Aorta (tissue), 5 donors: ENCODE measurements at regions not wholly inside any gene's neighbourhood (a gene's known extent, or its start where the extent isn't known, plus 50 kb on each side); places are given as distances from the start of the nearest gene placed in this dataset.

ENCODE experiments used
- ATAC-seq: fragments of 200-7000 bp; cut with Tn5 transposase; one replicate; pipeline ENCODE4 v1.9.1; 2022; ENCODE audit warnings: moderate library complexity; ENCODE audit not compliant: low FRiP score
- DNase-seq, 2 donors: peaks; one replicate each; pipeline ENCODE4 v3.0.0-alpha.2; 2020
- H3K27ac ChIP-seq, 2 donors: one replicate each; pipeline ENCODE4 v1.5.1; 2013; ENCODE audit warnings: low read length in 2 of 2, mild to moderate bottlenecking in 2 of 2, moderate library complexity in 2 of 2, control low read depth in 1 of 2, inconsistent platforms in 1 of 2, low read depth in 1 of 2
- H3K27me3 ChIP-seq, 2 donors: one replicate each; pipeline ENCODE4 v1.6.1; 2013; ENCODE audit warnings: control low read depth in 1 of 2, low read length in 1 of 2, mild to moderate bottlenecking in 1 of 2, moderate library complexity in 1 of 2; ENCODE audit not compliant: insufficient read depth in 2 of 2, control insufficient read depth in 1 of 2
- H3K36me3 ChIP-seq, 2 donors: one replicate each; pipeline ENCODE4 v1.6.1; 2013; ENCODE audit warnings: control low read depth in 1 of 2, low read length in 1 of 2, mild to moderate bottlenecking in 1 of 2; ENCODE audit not compliant: insufficient read depth in 2 of 2, control insufficient read depth in 1 of 2
- H3K4me1 ChIP-seq, 2 donors: one replicate each; pipeline ENCODE4 v1.6.1; 2013; ENCODE audit warnings: low read length in 2 of 2, control low read depth in 1 of 2, mild to moderate bottlenecking in 1 of 2, moderate library complexity in 1 of 2; ENCODE audit not compliant: insufficient read depth in 2 of 2, control insufficient read depth in 1 of 2
- H3K4me3 ChIP-seq, 2 donors: one replicate each; pipeline ENCODE4 v1.5.1; 2013; ENCODE audit warnings: low read length in 2 of 2, control low read depth in 1 of 2, mild to moderate bottlenecking in 1 of 2
- H3K9me3 ChIP-seq: one replicate; pipeline ENCODE4 v1.6.1; 2013; ENCODE audit warnings: mild to moderate bottlenecking, low read length; ENCODE audit not compliant: control insufficient read depth
- WGBS, 2 donors: extraction: QIAGEN DNeasy Blood & Tissue Kit; methylation state at CpG; one replicate each; pipeline ENCODE4 v1.1.7; 2013; 5-methylcytosine and 5-hydroxymethylcytosine counted together
- intact Hi-C, 2 donors: fragments of 100-400 bp; cut with DNase I; formaldehyde crosslinking; loops; one replicate each; pipeline versions ENCODE4 v1.14.2 to v1.15.0; 2022
- donor health status: healthy with polysubstance abuse.
- donor health status: Bipolar disorder and iron deficiency.
- donor health status: DM: no; HTN: no; CAD: no.
- donor health status: DM: no; HTN: no; CAD: no.
- donor health status: DM: yes; HTN: yes; CAD: no.

DNA sequence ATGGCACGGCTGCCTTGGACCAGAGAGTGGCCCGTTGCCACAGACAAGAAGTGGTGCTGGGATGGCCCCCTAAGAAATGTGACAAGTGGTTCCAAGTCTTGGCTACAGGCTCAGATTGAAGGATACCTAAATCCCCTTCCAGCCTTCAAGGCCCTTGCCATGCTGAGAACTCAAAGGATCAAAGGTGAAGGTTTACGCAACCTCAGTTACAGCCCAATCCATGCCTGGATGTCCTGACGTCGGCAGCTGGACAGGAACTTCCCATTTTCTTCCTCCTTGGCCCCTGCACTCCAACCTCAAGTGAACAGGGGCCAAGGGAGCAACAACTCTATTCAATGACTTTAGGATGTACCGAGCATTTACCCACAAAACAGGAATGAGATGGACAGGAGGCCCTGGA lies 95.4 kb downstream of the DHCR7 start:
- no peaks in the 10 kb centered on the region for H3K4me1 ChIP-seq
- H3K36me3 ChIP-seq: no peaks in the 10 kb centered on the region
- DNase-seq: no peak
- no peak overlapping the region for H3K27ac ChIP-seq
- no peak for ATAC-seq
- H3K9me3 ChIP-seq: no peaks in the 10 kb centered on the region
- intact Hi-C loops: no loop called here
- H3K27me3 ChIP-seq: no peaks in the 10 kb centered on the region
- no peak overlapping the region for H3K4me3 ChIP-seq
- WGBS, 2 donors: 74 to 82% methylated on average over 6 of the region's 6 CpGs

DNA sequence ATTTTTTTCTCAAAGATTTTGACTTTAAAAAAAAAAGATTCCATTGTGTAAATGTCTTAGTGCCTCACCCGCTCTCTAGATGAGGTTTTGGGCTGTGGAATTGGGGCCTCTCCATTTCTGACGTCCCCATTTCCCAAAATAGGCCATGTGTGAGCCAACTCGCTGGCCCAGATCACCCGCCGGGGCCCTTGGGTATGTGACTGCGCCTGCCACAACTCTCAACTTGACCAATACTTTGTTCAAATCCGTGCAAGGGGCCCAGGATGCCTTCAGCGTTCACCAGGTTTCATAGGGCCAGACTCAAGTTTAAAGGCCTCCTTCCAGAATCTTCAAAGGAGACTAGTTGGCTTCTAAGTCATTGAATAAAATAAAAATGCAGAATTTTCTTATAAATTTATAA lies 96.0 kb downstream of the DHCR7 start:
- WGBS, 2 donors: 82 to 89% methylated on average over 8 of the region's 8 CpGs
- no peaks in the 10 kb centered on the region for H3K27me3 ChIP-seq
- no peak overlapping the region for H3K4me3 ChIP-seq
- no peaks in the 10 kb centered on the region for H3K4me1 ChIP-seq
- no peak overlapping the region for H3K27ac ChIP-seq
- peaks cover 1% of the 10 kb centered on the region for H3K9me3 ChIP-seq
- no peak for ATAC-seq
- intact Hi-C loops: no loop called here
- DNase-seq: no peak
- H3K36me3 ChIP-seq: no peaks in the 10 kb centered on the region

DNA sequence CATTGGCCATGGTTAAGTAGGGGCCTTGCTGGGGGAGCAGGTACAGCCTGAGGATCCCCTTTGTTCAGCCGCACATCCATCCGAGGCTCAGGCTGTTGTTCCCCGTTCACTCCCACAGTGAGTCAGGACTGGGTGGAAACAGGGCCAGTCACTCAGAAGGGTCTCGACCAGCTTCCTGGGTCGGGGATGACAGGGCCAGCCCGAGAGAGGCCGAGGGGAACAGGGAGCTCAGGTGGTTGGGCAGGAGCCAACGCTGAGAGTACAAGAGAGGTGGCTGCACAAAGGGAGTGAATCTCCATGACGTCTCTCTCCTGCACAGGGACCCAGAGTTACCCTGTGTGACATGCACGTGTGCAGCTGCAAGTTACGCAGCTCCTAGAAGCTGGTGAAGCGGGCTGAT lies 97.2 kb upstream of the SHANK2 start:
- H3K27ac ChIP-seq: no peak overlapping the region
- no peak overlapping the region for H3K4me3 ChIP-seq
- intact Hi-C loops: no loop called here
- no peaks in the 10 kb centered on the region for H3K36me3 ChIP-seq
- no peaks in the 10 kb centered on the region for H3K27me3 ChIP-seq
- no peaks in the 10 kb centered on the region for H3K4me1 ChIP-seq
- no peak for ATAC-seq
- peaks cover 1% of the 10 kb centered on the region for H3K9me3 ChIP-seq
- WGBS, 2 donors: 67 to 68% methylated on average over 12 of the region's 12 CpGs
- peak in 1 of 2 donors; percentile 49 for DNase-seq

DNA sequence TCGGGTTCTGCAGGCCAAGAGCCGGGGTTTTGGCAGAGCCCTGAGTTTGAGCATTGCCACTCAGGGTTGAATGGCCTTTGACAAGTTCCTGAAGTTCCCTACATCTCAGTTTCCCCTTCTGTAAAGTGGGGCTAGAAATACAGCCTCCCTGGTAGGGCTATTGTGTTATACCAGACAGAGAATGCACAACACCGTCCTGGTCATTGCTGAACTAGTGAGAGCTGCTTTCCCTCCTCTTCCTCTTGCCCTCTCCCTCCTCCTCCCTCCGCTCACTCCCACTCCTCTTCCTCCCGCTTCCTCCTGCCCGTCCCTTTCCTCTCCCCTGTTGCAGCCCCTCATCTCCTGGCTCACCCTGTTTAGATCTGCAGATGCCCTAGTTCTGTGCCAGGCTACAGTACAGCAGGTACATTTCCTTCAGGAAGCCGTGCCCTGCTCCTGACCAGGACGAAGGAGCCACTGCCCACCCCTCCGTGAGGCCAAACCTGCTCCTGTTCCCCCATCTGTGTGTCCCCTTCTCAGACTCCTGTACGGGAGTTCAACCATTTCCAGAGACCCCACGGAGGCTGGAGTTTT lies 91.5 kb upstream of the SHANK2 start:
- Histone ChIP-seq H3K27me3 (no peaks in the 10 kb centered on the region), H3K9me3 (peaks cover 1% of the 10 kb centered on the region), H3K4me3 (no peak overlapping the region), H3K4me1 (no peaks in the 10 kb centered on the region), H3K36me3 (no peaks in the 10 kb centered on the region), H3K27ac (no peak overlapping the region)
- intact Hi-C loops: no loop called here
- 65 to 70% methylated on average over 11 of the region's 11 CpGs for WGBS, 2 donors
- ATAC-seq (no peak), DNase-seq (peak in 1 of 2 donors; percentile 41)

DNA sequence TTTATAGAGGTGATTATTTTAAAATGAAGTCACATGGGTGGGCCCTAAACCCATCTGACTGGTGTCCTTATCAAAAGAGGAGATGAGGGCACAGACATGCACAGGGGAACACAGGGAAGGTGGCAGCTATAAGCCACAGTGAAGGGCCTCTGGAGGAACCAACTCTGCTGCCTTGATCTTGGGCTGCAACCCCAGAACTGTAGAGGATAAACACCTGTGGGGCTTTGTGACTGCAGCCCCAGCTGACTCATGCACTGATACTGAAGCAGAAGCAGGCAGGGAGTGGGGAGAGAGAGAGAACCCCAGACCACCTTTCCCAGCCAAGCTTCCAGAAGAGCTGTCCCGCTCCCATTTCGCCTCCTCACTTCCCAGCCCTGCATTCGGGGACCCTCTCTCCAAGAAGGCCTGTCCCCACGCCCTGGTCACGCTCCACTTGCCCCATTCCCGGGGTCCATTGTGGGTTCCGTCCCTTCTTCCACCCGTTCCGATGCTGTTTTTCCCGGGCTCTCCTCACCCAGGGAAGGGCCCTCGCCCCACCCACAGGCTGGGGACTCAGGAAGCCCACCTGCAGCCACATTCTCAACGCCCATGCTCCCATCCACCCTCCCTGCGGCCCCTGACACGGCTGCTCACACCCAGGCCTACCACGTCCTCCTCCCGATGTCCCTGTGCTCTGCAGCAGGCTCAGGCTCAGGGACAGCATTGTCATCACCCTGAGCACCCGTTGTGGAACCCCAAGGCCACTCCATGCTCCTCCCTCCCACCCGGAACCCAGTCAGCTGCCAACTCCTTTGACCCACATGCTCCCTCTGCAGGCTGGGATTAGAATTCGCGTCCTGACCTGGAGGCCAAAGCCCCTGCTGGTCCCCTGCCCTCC lies 90.8 kb upstream of the SHANK2 start:
- Histone ChIP-seq H3K9me3 (peaks cover 1% of the 10 kb centered on the region), H3K27ac (no peak overlapping the region), H3K36me3 (no peaks in the 10 kb centered on the region), H3K4me3 (no peak overlapping the region), H3K4me1 (no peaks in the 10 kb centered on the region), H3K27me3 (no peaks in the 10 kb centered on the region)
- DNase-seq (peak in 1 of 2 donors; percentile 61), ATAC-seq (no peak)
- intact Hi-C loops: no loop called here
- 70 to 71% methylated on average over 20 of the region's 20 CpGs for WGBS, 2 donors

DNA sequence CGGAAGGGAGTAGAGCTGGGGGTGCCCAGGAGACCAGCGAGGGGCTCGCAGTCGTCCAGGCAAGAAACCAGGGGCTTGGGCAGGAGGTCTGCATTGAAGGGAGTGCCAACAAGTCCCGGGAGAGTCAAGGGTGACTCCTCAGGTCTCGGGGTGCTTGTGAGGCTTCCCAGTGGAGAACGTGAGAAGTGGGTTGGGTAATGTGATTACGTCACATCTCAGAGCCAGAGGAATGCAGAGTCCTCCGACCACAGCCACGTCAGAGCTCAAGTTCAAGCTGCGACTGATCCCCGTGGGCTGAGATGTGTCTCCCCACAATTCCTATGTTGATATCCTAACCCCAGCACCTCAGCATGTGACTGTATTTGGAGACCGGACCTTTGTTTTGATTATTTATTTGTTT lies 89.7 kb upstream of the SHANK2 start:
- no peak overlapping the region for H3K27ac ChIP-seq
- intact Hi-C loops: no loop called here
- H3K27me3 ChIP-seq: no peaks in the 10 kb centered on the region
- ATAC-seq: no peak
- H3K36me3 ChIP-seq: no peaks in the 10 kb centered on the region
- no peaks in the 10 kb centered on the region for H3K9me3 ChIP-seq
- H3K4me3 ChIP-seq: no peak overlapping the region
- WGBS, 2 donors: 71 to 77% methylated on average over 13 of the region's 13 CpGs
- no peaks in the 10 kb centered on the region for H3K4me1 ChIP-seq
- peak in 1 of 2 donors; percentile 30 for DNase-seq

DNA sequence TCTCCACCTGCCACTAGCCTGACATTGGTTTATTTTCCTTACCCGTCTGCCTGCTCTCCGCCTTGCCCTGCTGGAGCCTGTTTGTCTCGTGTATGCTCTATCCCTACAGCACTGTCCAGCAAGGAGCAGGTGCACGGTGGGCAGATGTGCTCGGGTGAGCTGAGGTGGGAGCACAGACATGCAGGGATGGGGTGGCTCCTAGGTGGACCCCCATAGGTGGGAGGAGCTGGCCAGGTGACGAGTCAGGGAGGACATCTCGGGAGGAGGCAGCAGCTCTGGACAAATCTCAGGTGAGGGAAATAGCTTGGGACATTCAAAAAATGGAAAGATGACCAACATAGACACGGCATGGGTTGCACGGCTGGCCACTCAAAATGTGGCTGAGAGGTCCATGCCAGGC lies 89.2 kb upstream of the SHANK2 start:
- Histone ChIP-seq H3K27me3 (no peaks in the 10 kb centered on the region), H3K27ac (no peak overlapping the region), H3K9me3 (no peaks in the 10 kb centered on the region), H3K36me3 (no peaks in the 10 kb centered on the region), H3K4me3 (no peak overlapping the region), H3K4me1 (no peaks in the 10 kb centered on the region)
- 86 to 89% methylated on average over 9 of the region's 9 CpGs for WGBS, 2 donors
- ATAC-seq (no peak), DNase-seq (peak in 1 of 2 donors; percentile 54)
- intact Hi-C loops: no loop called here

DNA sequence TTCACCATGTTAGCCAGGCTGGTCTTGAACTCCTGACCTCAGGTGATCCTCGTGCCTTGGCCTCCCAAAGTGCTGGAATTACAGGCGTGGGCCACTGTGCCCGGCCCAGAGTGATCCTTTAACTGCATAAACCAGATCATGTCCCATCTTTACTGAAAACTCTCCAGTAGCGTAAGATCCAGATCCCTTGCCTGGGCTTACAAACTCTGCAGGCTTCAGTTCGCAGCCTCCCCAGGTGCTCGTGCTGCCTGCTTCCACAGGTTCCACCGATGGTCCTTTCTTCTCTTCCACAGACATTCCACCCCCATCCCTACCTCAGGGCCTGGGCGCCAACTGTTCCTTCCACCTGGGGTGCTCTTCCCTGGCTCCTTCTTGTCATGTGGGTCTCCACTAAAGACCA lies 88.8 kb upstream of the SHANK2 start:
- no peak for DNase-seq
- Histone ChIP-seq H3K9me3 (no peaks in the 10 kb centered on the region), H3K36me3 (no peaks in the 10 kb centered on the region), H3K4me1 (no peaks in the 10 kb centered on the region), H3K4me3 (no peak overlapping the region), H3K27ac (no peak overlapping the region), H3K27me3 (no peaks in the 10 kb centered on the region)
- intact Hi-C loops: no loop called here
- no peak for ATAC-seq
- whole genome bisulfite sequencing, 2 donors: 90 to 91% methylated on average over 8 of the region's 8 CpGs

DNA sequence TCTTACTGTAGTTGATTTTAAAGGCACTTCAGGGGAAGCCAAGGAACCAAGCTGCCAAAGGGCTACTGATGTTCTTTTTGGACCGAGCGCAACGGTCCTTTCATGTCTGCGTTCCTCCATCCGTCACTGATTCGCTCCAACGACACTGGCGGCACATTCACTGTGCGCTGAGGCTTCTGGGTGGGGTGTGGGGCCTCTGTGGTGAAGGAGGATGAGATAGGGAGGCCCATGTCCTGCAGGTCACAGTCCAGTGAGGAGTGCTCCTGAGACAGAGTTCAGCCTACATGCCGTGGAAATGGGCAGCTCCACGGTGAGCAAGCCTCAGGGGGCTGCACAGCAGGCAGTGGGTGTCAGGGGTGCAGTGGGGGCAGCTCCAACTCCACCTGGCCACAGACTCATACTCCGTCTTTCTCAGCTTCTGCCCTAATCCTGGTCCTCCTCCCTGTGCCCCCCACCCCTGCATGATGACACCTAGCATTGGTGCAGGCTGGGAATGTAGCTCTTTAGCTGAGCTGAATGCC lies 87.8 kb upstream of the SHANK2 start:
- Histone ChIP-seq H3K27ac (no peak overlapping the region), H3K9me3 (no peaks in the 10 kb centered on the region), H3K4me1 (no peaks in the 10 kb centered on the region), H3K27me3 (no peaks in the 10 kb centered on the region), H3K4me3 (no peak overlapping the region), H3K36me3 (no peaks in the 10 kb centered on the region)
- 73 to 85% methylated on average over 12 of the region's 12 CpGs for WGBS, 2 donors
- ATAC-seq: no peak
- intact Hi-C loops: no loop called here
- DNase-seq: peak in 1 of 2 donors; percentile 38
